NCI-H524 treated with DMSO at 0.1 percent for 48 hours (cell line): ENCODE measurements at regions not wholly inside any gene's neighbourhood (a gene's known extent, or its start where the extent isn't known, plus 50 kb on each side); places are given as distances from the start of the nearest gene placed in this dataset.
A peak's percentile ranks its signal among the peaks of the same experiment; 100 is the strongest.
"Not testable (repeated sequence)": the region's sequence is repeated elsewhere in the genome, so short reads cannot be mapped to it uniquely, and the experiment has no call there.

ENCODE experiments used
- DNase-seq: peaks from one replicate; lab custom pipeline; 2025; lab: John Stamatoyannopoulos, UW

DNA sequence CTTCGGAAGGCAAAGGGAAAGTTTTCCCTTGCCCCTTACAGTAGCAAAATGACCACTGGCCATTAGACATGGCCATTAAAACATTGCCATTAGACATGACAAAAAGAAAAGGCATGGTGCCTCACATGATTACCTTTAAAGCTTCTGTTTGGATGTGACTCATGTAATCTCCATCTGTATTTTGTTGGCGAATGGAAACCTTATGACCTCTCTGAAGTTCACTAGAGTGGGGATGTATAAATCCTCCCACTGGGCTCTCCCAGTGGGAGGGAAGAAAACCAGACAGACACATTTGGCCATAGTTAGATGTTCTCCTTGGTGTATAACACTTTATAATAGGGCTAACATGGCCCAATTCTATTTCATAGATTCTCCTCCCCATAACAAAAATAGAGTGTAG lies 152.6 kb downstream of the MAGEB17 start:
- no peak for DNase-seq

DNA sequence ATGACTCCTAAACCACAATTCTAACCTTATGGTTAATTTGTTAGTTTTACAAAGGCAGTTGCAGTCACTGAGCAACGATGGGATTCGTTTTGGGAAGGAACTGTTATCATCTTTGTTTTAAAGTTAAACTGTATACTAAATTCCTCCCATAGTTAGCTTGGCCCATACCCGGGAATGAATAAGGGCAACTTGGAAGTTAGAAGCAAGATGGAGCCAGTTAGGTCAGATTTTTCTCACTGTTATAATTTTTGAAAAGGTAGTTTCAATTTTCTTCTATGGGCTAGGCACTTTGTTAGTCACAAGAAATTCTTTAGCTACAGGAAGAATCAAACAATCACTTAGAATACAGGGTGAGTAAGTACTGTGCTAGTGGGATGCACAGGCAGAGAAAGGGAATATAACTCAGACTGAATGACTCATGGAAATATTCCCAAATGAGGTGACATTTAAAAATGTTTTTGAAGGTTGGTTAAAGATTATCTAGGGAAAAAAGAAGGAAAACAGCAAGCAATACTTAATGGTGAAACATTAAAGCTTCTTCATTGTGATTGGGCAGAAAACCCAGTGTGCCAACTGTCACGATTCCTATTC lies 153.6 kb downstream of the MAGEB17 start:
- no peak for DNase-seq

DNA sequence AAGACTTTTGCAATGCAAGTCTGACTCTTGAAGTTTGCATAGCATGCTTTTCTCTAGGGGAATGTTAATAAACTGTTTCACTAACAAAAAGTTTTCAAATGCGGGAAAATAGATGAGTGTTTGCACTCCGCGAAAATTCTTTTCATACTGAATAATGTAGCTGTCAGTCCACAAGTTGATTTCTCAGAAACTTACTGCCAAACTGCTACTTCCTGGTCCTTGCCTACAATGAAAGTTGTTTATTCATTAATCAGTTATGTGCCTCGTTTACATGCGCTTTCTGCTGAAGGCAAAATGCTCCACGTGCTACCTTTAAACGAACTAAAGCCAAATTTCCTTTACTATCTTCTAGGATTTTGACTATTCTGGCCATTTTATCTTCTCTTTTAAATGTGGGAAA lies 166.2 kb downstream of the MAGEB17 start:
- no peak for DNase-seq

DNA sequence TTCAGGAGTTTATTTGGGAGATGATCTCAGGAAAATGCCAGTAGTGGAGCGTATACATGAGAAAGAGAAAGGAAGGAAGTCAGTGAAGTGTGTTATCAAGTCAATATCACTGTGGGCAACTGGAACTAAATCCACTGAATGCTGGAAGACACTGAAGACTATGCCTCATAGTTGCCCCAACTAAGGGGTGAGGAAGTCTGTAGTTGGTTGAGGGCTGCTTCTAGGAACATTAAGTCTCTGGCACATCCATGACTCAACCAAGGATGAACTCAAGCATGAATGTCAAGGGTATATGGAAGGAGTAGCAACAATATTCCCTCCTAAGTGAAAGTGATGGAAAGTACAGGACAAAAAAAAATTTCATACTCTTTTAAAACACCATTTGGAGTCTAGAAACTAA lies 167.9 kb downstream of the MAGEB17 start:
- DNase-seq, result no peak

DNA sequence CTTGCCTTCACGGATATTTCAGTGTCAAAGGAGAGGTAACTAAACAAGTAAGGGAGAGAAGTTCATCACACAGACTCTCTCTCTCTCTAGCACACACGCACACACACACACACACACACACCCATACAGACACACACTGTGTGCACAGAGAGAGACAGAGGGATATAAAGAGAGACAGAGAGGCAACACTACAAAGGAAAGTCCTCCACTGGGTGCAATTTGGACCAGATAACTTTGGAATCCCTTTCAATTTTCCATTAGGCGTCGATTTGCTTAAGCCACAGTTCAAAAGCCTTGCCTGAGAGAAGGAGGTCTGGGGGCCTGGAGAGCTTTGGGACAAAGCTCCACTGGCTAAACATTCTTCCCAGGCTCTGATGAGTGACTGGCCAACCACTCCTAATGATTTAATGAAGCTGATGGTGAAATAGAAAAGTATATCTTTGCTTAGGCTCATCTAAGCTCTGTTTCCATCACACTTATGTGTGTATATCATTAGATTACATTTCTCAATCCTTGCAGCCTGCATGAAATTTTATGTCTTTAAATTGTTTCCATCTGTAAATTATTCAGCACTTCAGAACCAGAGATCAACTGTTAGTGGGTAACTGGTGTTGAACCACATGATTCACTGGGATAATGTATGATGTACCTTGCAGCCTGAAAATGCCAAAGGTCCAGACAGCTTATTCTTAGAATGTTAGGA lies 180.8 kb downstream of the MAGEB17 start:
- DNase-seq, result no peak

DNA sequence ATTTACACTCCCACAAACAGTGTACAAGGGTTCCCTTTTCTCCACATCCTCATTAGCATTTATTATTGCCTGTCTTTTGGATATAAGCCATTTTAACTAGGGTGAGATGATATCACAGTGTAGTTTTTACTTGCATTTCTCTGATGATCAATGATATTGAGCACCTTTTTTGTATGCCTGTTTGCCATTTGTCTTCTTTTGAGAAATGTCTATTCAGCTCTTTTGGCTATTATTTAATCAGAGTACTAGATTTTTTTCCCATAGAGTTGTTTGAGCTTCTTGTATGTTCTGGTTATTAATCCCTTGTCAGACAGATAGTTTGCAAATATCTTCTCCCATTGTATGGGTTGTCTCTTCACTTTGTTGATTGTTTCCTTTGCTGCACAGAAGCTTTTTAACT lies 190.6 kb downstream of the MAGEB17 start:
- DNase-seq, result no peak

DNA sequence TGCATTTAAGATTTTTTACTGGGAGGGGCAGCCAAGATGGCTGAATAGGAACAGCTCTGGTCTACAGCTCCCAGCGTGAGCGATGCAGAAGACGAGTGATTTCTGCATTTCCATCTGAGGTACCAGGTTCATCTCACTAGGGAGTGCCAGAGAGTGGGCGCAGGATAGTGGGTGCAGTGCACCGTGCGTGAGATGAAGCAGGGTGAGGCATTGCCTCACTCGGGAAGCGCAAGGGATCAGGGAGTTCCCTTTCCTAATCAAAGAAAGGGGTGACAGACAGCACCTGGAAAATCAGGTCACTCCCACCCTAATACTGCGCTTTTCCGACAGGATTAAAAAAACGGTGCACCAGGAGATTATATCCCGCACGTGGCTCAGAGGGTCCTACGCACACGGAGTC lies 192.8 kb downstream of the MAGEB17 start:
- DNase-seq, result not testable (repeated sequence)

DNA sequence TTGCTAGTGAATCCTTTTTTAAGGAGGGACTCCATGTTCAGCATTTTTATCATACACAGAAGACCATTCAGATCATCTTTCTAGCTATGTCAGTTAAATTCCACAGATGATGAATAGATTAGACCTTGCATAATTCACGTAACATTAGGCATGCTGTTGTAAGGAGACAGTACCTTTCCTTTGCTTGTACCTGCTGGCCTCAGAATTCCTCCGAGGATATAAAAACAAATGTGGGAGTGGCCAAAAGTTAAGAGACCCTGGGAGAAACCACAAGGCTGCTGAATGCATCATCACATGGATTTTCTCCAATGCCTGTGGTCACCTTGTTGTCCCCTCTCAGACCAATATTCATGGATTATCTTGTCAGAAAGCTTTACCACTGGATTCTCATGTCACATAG lies 201.4 kb downstream of the MAGEB17 start:
- no peak for DNase-seq

DNA sequence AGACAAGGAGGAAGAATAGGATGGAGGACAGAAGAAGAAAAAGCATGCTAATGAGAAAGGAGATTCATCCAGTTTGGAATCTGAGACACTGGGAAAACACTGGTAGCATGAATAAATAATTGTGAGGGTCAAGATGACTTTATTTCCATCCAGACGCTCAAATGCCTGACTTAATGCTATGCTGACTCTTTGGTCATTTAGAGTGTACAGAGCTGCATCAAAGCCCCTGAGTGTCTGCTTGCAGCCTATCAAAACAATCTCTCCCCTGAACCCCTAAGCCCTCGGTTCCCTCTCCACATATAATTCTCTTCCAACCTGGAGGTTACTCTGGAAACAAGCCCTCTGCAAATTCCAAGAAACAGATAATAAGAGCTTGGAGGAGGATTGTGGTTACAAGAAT lies 208.8 kb downstream of the MAGEB17 start:
- DNase-seq, result no peak

DNA sequence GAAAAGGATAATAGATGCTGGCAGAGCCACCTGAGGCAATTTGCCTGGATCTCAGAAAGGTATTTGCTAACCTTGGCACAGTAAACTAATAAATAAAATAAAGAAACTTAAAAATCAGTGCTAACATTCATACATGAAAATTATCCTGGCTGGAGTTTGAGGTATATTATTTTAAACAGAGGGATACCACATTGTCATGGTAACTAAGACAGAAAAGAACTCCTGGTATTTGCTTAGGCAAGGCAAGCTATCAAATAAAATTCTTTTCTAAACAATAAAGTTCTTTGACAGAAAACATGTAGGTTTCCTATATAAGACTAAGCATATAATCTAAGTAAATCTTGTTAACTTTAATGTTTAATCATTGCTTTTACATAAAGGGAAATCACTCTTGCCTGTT lies 218.8 kb downstream of the MAGEB17 start:
- no peak for DNase-seq

DNA sequence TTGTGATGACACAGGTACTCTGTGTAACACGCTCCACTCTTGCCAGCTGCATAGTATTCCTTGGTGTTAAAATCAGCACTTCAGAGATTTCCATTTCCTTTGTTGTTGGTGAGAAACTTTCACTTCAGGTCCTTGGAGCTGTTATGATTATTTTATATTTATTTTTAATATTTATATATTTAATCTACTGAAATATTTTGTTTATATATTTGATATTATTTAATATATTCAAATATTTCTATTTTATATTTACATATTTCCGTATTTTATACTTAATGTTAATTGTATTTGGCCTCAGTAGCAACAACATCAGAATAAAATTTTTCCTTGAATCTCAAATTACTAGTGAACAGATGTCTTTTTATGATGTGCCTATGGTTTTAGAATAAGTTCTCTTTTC lies 225.3 kb downstream of the MAGEB17 start:
- no peak for DNase-seq

DNA sequence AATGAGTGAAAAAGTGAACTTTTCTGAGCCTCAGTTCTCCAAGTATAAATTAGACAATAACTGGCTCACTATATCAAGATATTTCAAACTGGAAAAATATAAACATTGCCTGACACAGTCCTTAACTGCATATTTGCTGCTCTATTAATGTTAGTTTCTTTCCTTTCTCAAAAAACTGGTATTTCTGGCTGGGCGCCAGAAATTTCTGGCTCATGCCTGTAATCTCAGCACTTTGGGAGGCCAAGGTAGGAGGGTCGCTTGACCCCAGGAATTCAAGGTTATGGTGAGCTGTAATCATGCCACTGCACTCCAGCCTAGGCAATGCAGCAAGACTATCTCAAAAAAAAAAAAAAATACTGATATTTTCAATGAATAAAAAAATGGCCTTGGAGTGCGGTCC lies 227.0 kb downstream of the MAGEB17 start:
- no peak for DNase-seq

DNA sequence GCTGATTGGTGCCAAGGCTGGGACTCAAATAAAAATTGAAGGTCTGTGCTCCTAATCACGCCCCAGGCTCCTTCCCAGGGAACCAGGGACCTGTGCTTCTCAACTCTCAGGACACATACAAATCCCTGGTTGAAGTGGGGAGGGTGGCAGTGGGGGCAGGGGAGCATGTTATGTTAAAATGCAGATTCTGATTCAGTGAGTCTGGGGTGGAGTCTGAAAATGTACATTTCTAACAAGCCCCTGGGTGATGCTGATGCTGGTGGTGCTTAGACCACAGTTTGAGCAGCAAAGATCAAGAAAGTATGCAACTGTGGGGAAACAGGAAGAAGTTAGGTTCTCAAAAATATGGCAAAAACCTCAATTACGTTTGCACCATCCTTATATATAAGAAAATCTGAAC lies 236.5 kb downstream of the MAGEB17 start:
- DNase-seq, result no peak

DNA sequence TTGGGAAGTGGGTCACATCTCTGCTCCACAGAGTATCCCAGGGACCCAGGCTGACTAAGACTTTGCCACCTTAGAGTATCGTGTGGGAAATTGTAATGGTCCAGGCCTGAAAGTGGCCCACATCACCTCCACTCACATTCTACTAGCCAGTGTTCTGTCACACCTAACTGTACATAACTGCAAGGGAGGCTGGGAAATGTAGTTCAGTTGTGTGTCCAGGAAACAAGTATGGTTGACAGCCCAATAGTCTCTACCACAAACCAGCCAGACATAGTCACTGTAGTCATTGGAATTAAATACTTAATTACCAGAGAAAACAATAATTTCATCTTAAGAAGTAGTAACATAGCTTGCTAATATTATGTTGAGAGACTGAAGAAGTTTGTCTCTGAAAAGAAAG lies 233.4 kb upstream of the S100G start:
- DNase-seq, result no peak

DNA sequence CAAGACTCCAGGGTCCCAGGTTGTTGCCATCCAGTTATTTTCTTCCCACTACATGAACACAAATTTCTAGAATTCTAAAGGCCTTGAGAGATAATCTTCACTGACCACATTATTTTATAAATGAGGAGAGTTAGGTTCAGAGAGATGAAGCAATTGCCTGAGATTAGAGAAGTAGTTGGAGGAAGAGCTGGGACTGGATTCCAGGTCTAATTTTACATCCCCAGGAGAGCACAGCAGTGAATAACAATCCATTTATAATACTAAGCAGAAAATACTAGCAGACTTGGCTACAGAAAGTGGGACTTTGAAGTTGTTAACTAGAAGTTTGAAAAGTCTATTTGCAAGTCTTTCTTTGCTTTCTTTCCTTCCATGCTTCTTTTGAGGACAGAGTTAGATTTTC lies 231.3 kb upstream of the S100G start:
- DNase-seq, result no peak

DNA sequence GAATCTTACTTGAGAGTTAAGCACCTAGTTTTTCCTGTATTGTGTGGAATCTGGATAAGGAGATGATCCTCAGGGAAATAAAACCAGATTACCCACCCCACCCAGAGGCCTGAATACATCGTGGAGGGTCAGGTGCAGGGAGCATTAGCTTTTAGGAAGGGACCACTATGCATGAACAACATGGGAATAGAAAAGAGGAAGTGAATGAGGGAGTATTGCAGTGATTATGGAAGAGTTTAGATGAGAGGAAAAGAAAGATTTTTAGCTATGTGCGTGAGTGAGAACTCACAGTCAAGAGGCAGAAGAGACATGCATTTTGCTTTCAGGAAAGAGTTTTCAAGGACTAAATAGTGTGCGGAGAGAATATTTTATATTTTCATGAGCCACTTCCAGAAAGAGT lies 222.3 kb upstream of the S100G start:
- no peak for DNase-seq

DNA sequence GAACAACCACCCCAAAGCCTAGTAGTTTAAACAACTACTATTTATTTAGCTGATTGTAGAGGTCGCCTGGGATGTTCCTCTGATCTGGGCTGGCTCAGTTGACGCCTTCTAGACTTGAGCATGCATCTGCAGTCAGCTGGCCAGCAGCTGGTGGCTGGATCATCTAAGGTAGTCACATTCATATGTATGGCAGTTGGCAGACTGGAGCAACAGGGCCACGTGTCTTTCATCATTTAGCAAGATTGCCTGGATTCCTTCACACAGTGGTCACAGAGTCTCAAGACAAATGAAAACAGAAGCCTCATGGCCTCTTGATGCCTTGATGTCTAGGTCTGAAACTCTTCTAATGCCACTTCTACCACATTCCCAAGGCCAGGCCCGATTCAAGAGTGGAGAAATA lies 220.6 kb upstream of the S100G start:
- no peak for DNase-seq

DNA sequence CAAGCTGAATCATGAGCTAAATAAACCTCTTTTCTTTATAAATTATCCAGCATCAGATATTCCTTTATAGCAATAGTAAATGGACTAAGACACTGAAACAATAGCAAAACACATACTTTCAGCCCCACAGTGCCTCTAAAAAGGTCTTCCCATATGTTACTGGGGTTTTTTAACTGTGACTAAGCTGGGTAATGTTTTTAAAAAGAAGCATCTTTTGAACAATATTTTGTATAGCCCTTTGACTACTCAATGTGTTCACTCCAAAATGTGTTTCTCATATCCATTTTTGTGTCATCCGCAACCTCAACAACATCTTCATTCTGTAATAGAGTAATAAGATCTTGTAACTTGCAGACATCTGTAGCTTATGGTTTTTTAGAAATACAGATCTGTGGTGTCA lies 218.7 kb upstream of the S100G start:
- DNase-seq, result no peak

DNA sequence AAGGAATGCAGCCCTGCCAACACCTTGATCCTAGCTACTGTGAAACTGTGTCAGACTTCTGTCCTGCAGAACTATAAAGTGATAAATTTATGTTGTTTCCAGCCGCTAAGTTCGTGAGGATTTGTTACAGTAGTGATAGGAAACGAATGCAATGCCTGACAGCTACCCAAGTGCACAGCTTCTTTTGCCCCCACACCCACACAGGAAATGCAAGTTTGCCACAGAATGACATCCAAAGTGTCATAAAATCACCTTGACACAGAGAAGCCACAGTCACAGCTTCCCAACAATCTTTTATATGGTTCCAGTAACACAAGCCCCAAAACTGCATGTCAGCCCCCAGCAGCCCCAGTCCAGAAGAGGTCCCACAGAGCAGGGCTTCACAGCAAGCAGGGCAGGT lies 216.9 kb upstream of the S100G start:
- no peak for DNase-seq

DNA sequence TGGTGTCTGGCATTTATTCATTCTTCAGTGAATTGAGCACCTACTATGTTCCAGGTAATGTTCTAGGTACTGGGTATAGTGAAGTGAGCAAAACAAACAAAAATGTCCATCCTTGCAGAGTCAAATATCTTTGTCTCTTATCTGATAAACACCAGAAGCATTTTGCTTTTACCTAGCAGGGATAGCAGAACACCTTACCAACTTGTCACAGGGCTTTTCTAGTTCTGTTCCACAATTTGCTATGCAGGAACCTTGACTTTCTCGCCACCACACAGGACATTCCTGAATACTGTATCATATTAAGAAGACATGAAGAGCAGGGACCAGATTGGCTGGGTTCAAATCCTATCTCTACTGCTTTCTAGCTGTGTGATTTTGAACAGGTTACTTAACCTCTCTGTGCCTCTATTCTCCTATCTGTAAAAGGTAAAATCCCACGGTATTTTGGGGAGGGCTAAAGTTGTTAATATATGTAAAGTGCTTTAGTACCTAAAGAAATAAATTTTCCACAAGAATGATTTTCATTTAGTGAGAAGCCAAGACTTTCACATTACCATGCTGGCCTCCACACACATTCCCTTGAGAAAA lies 214.5 kb upstream of the S100G start:
- no peak for DNase-seq

DNA sequence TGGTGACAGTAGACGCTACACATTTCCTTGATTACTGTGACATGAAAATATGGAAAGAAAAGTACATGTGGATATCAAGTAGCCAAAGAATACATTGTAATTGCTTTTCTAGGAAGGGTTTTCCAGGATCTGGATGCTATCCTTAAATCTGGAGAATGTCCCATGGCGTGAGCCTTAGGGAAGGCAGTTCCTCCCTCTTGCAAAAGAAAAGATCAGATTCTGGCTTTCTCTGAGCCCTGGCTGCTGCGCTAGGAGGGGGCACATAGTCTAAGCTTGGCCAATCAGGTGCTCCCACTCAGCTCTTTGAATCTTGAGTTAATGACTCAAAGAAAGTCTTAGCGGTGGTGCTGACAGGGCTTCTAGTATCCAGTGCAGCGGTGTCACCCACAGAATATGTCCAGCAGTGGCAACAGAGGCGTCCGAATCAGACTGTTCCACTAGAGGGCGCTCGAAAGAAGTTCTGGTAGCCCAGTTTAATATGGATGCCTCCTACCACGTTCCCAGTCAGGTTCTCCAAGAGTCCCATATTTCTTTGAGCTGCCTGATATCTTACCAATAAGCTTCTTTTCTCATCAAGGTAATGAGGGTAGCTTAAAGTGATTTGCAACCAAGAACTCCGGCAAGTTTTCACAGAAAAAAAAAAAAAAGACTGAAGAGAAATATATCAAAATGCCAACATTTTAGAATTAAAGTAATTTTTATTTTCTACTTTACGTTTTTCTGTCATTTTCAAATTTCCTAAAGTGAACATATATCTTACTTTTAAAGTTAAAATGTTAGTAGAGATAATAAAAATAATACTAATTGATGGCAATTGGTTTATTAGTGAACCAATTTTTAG lies 213.4 kb upstream of the S100G start:
- DNase-seq, result peak; percentile 15

DNA sequence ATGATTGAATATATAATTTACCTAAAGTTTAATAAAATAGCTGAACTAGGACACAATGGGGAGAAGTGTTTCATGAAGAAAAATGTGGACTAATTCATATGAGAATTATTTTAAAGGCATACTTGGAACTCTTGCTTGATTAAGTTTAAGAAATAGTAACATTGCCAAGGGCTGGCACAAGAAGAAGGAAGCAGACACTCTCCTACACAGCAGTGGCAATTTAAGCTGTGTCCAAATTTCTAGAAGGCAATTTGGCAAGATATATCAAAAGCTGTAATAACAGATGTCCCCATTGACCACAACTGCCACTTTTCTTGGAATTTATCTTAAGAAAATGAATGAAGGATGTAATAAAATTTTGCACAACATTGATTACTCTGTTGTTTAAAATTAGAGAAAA lies 209.5 kb upstream of the S100G start:
- no peak for DNase-seq

DNA sequence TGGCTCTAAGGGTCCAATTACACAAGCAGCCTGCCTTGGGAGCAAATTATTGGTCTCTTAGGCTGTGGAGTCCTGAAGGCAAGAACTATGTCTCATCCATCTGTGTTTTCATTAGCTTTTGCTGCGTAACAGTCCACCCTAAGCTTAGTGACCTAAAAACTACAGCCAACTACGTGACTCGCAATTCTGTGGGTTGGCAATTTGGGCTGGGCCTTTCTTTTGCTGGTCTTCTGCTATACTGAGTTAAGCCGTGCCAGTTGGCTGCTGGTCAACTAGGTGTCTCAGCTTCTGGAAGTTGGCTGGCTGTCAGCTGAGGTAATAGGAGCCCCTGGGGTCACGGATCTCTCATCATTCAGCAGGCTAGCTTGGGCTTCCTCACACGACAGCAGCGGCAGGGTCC lies 205.6 kb upstream of the S100G start:
- DNase-seq, result no peak
